Duodenal mucosa (tissue), 2 donors: ENCODE measurements at regions not wholly inside any gene's neighbourhood (a gene's known extent, or its start where the extent isn't known, plus 50 kb on each side); places are given as distances from the start of the nearest gene placed in this dataset.

Experiments
- H3K27ac ChIP-seq: one replicate; pipeline ENCODE4 v1.7.0; 2013; ENCODE audit warnings: low read depth, low read length
- H3K27me3 ChIP-seq, 2 donors: one replicate each; pipeline ENCODE4 v1.7.0; 2013; ENCODE audit warnings: low read length in 2 of 2, control low read depth in 1 of 2; ENCODE audit not compliant: insufficient read depth in 2 of 2, control insufficient read depth in 1 of 2
- H3K36me3 ChIP-seq, 2 donors: one replicate each; pipeline ENCODE4 v1.7.0; 2013; ENCODE audit warnings: low read length in 2 of 2, control low read depth in 1 of 2; ENCODE audit not compliant: insufficient read depth in 2 of 2, control insufficient read depth in 1 of 2
- H3K4me1 ChIP-seq, 2 donors: one replicate each; pipeline ENCODE4 v1.7.0; 2013; ENCODE audit warnings: low read length in 2 of 2, control low read depth in 1 of 2; ENCODE audit not compliant: insufficient read depth in 2 of 2, control insufficient read depth in 1 of 2
- H3K4me3 ChIP-seq, 2 donors: one replicate each; pipeline ENCODE4 v1.7.0; 2013; ENCODE audit warnings: low read length in 2 of 2, low read depth in 1 of 2
- H3K9ac ChIP-seq, 2 donors: one replicate each; pipeline ENCODE4 v1.7.0; 2013; ENCODE audit warnings: low read length in 2 of 2, low read depth in 1 of 2
- H3K9me3 ChIP-seq, 2 donors: one replicate each; pipeline ENCODE4 v1.7.0; 2013; ENCODE audit warnings: low read length in 2 of 2, control low read depth in 1 of 2; ENCODE audit not compliant: control insufficient read depth in 1 of 2

GRCh38 chr4:4787421-4787820 is 72.0 kb upstream of the MSX1 start:
- Histone ChIP-seq H3K4me1 (no peaks in the 10 kb centered on the region), H3K27me3 (no peaks in the 10 kb centered on the region), H3K27ac (no peak overlapping the region), H3K36me3 (no peaks in the 10 kb centered on the region), H3K9ac (no peak overlapping the region), H3K4me3 (no peak overlapping the region), H3K9me3 (peaks cover 13% of the 10 kb centered on the region in 2 donors)

- H3K27me3 ChIP-seq, result no peaks in the 10 kb centered on the region
- no peaks in the 10 kb centered on the region for H3K36me3 ChIP-seq
- peaks cover 8 to 12% of the 10 kb centered on the region in 2 donors for H3K9me3 ChIP-seq
- H3K4me3 ChIP-seq, result no peak overlapping the region
- H3K4me1 ChIP-seq, result no peaks in the 10 kb centered on the region
- no peak overlapping the region for H3K9ac ChIP-seq
- no peak overlapping the region for H3K27ac ChIP-seq
These were observed 75.1 kb upstream of the MSX1 start for GRCh38 chr4:4784379-4784778.

DNA sequence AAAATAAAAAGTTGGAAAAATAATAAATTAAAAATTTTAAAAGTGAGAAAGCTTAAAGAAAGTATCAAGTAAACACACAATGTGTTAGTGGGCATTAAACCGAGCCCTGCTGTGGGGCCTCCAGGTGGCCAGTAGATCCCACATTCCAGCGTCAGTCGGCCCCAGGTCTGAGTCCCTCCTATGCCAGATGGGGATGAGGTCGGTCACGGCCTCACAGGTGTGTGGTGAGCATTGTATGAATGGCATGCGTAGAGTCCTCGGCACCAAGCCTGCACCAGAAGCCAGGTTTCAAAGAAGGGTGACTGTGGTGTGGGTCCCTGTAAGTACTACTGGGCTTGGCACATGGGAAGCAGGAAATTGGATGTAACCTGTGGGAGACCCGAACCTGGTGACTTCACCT is 75.6 kb upstream of the MSX1 start:
- Histone ChIP-seq H3K4me3 (no peak overlapping the region), H3K27me3 (no peaks in the 10 kb centered on the region), H3K36me3 (no peaks in the 10 kb centered on the region), H3K9ac (no peak overlapping the region), H3K27ac (no peak overlapping the region), H3K4me1 (no peaks in the 10 kb centered on the region), H3K9me3 (peaks cover 3 to 8% of the 10 kb centered on the region in 2 donors)

- H3K9me3 ChIP-seq, result no peaks in the 10 kb centered on the region
- H3K36me3 ChIP-seq, result no peaks in the 10 kb centered on the region
- H3K4me1 ChIP-seq, result no peaks in the 10 kb centered on the region
- H3K4me3 ChIP-seq, result no peak overlapping the region
- H3K9ac ChIP-seq, result no peak overlapping the region
- no peaks in the 10 kb centered on the region for H3K27me3 ChIP-seq
- H3K27ac ChIP-seq, result no peak overlapping the region
These were observed 76.5 kb upstream of the MSX1 start for GRCh38 chr4:4782969-4783368.

DNA sequence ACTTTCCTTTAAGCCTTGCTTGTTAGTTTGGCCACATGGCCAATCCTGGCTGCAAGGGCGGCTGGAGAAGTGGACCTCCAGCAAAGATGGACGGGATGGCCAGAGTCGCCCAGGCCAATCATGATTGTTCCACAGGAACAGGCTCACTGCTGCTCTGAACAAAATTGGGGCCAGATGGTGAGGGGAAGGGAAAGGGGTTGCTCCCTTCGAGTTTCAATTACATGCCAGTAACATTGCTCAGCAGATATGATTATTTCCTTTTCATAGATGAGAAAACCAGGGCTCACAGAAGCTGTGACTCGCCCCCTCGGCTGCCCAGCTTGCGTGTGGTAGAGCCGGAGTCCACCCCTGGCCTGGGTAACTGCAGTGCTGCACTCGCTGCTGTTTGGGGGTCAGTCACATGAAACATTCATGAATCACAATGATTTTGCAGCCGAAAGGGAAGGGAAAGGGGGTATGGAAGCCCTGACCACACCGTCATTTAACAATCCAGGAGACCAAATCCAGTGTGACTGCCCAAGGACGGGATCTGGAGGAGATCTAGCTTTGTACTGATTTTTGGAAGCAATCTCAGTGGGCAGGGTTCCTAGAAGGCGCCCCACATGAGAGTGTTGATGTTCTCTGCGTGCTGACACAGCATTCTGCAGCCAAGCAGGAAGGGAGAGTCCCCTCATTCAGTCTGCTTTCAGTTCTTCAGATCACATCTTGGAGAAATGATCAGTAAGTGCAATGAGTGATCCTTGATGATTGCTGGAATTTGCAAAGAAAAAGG is 77.3 kb upstream of the MSX1 start:
- no peaks in the 10 kb centered on the region for H3K27me3 ChIP-seq
- no peak overlapping the region for H3K4me3 ChIP-seq
- H3K9me3 ChIP-seq, result no peaks in the 10 kb centered on the region
- H3K27ac ChIP-seq, result no peak overlapping the region
- no peaks in the 10 kb centered on the region for H3K4me1 ChIP-seq
- no peak overlapping the region for H3K9ac ChIP-seq
- H3K36me3 ChIP-seq, result no peaks in the 10 kb centered on the region

- H3K27ac ChIP-seq, result no peak overlapping the region
- no peaks in the 10 kb centered on the region for H3K36me3 ChIP-seq
- no peaks in the 10 kb centered on the region for H3K9me3 ChIP-seq
- H3K4me1 ChIP-seq, result no peaks in the 10 kb centered on the region
- H3K9ac ChIP-seq, result no peak overlapping the region
- no peaks in the 10 kb centered on the region for H3K27me3 ChIP-seq
- no peak overlapping the region for H3K4me3 ChIP-seq
These were observed 78.7 kb upstream of the MSX1 start for GRCh38 chr4:4780729-4781244.

GRCh38 chr4:4779486-4779885 is 80.0 kb upstream of the MSX1 start:
- Histone ChIP-seq H3K36me3 (no peaks in the 10 kb centered on the region), H3K4me3 (no peak overlapping the region), H3K9me3 (no peaks in the 10 kb centered on the region), H3K9ac (no peak overlapping the region), H3K27ac (no peak overlapping the region), H3K27me3 (no peaks in the 10 kb centered on the region), H3K4me1 (no peaks in the 10 kb centered on the region)

- Histone ChIP-seq H3K36me3 (no peaks in the 10 kb centered on the region), H3K27me3 (no peaks in the 10 kb centered on the region)
These were observed 80.4 kb upstream of the MSX1 start for GRCh38 chr4:4779054-4779453.

GRCh38 chr4:4778554-4778953 is 80.9 kb upstream of the MSX1 start:
- Histone ChIP-seq H3K27ac (no peak overlapping the region), H3K27me3 (no peaks in the 10 kb centered on the region), H3K36me3 (no peaks in the 10 kb centered on the region), H3K4me1 (no peaks in the 10 kb centered on the region), H3K9me3 (no peaks in the 10 kb centered on the region), H3K4me3 (no peak overlapping the region), H3K9ac (no peak overlapping the region)

More at GRCh38 chr4:4779054-4779453, 80.4 kb upstream of the MSX1 start:
- Histone ChIP-seq H3K4me3 (no peak overlapping the region), H3K27ac (no peak overlapping the region), H3K9me3 (no peaks in the 10 kb centered on the region), H3K4me1 (no peaks in the 10 kb centered on the region), H3K9ac (no peak overlapping the region)

- H3K4me1 ChIP-seq, result no peaks in the 10 kb centered on the region
- H3K36me3 ChIP-seq, result no peaks in the 10 kb centered on the region
- H3K27ac ChIP-seq, result no peak overlapping the region
These were observed 82.5 kb upstream of the MSX1 start for GRCh38 chr4:4776934-4777333.

More at GRCh38 chr4:4776934-4777333, 82.5 kb upstream of the MSX1 start:
- H3K27me3 ChIP-seq, result no peaks in the 10 kb centered on the region
- no peak overlapping the region for H3K9ac ChIP-seq
- no peak overlapping the region for H3K4me3 ChIP-seq
- H3K9me3 ChIP-seq, result no peaks in the 10 kb centered on the region
